ENCODE measurements at regions not wholly inside any gene's neighbourhood (a gene's known extent, or its start where the extent isn't known, plus 50 kb on each side); places are given as distances from the start of the nearest gene placed in this dataset.

- no peak for DNase-seq
- Histone ChIP-seq H3K79me2 (ENCODE audit: low read length) (no peaks in the 10 kb centered on the region), H3K36me3 (ENCODE audit: insufficient read depth, low read length) (no peaks in the 10 kb centered on the region), H3K4me1 (ENCODE audit: low read length) (no peaks in the 10 kb centered on the region), H4K20me1 (ENCODE audit: insufficient read depth, low read depth, low read length) (no peaks in the 10 kb centered on the region), H3K9ac (ENCODE audit: low read length) (no peak overlapping the region), H3K4me3 (ENCODE audit: low read length) (no peak overlapping the region), H2AFZ (ENCODE audit: low read length) (no peak overlapping the region), H3K9me2 (replicated peaks; ENCODE audit: insufficient read depth, low read length) (no peaks in the 10 kb centered on the region), H3K27me3 (ENCODE audit: low read length) (no peaks in the 10 kb centered on the region), H3K9me3 (ENCODE audit: low read length) (no peaks in the 10 kb centered on the region), H3K27ac (ENCODE audit: low read length) (no peak overlapping the region), H3K4me2 (ENCODE audit: low read depth, low read length, poor library complexity, severe bottlenecking) (no peak overlapping the region)
Measured at GRCh38 chr6:144641286-144641685, 356.2 kb downstream of the UTRN start.

- H3K36me3 ChIP-seq (ENCODE audit: insufficient read depth, low read length), result no peaks in the 10 kb centered on the region
- no peaks in the 10 kb centered on the region for H3K79me2 ChIP-seq (ENCODE audit: low read length)
- H3K9ac ChIP-seq (ENCODE audit: low read length), result no peak overlapping the region
- no peaks in the 10 kb centered on the region for H3K4me1 ChIP-seq (ENCODE audit: low read length)
- no peaks in the 10 kb centered on the region for H3K27me3 ChIP-seq (ENCODE audit: low read length)
- no peaks in the 10 kb centered on the region for H4K20me1 ChIP-seq (ENCODE audit: insufficient read depth, low read depth, low read length)
- H3K9me2 ChIP-seq (replicated peaks; ENCODE audit: insufficient read depth, low read length), result no peaks in the 10 kb centered on the region
- DNase-seq, result no peak
- H3K4me3 ChIP-seq (ENCODE audit: low read length), result no peak overlapping the region
- H3K9me3 ChIP-seq (ENCODE audit: low read length), result no peaks in the 10 kb centered on the region
- H3K27ac ChIP-seq (ENCODE audit: low read length), result no peak overlapping the region
- no peak overlapping the region for H2AFZ ChIP-seq (ENCODE audit: low read length)
- H3K4me2 ChIP-seq (ENCODE audit: low read depth, low read length, poor library complexity, severe bottlenecking), result no peak overlapping the region
Measured at GRCh38 chr6:144644776-144645175, 359.6 kb downstream of the UTRN start.

GRCh38 chr6:144646093-144647056, 361.2 kb downstream of the UTRN start:
- H3K4me3 ChIP-seq (ENCODE audit: low read length), result no peak overlapping the region

GRCh38 chr6:144647406-144647964, 362.4 kb downstream of the UTRN start:
- Histone ChIP-seq H3K9me3 (ENCODE audit: low read length) (no peaks in the 10 kb centered on the region), H3K27ac (ENCODE audit: low read length) (no peak overlapping the region), H3K9me2 (replicated peaks; ENCODE audit: insufficient read depth, low read length) (no peaks in the 10 kb centered on the region), H3K4me1 (ENCODE audit: low read length) (no peaks in the 10 kb centered on the region), H4K20me1 (ENCODE audit: insufficient read depth, low read depth, low read length) (no peaks in the 10 kb centered on the region), H2AFZ (ENCODE audit: low read length) (no peak overlapping the region), H3K9ac (ENCODE audit: low read length) (no peak overlapping the region), H3K27me3 (ENCODE audit: low read length) (no peaks in the 10 kb centered on the region), H3K4me3 (ENCODE audit: low read length) (no peak overlapping the region), H3K4me2 (ENCODE audit: low read depth, low read length, poor library complexity, severe bottlenecking) (no peak overlapping the region), H3K79me2 (ENCODE audit: low read length) (no peaks in the 10 kb centered on the region), H3K36me3 (ENCODE audit: insufficient read depth, low read length) (no peaks in the 10 kb centered on the region)
- DNase-seq, result no peak

More at GRCh38 chr6:144646093-144647056, 361.2 kb downstream of the UTRN start:
- Histone ChIP-seq H3K9me2 (replicated peaks; ENCODE audit: insufficient read depth, low read length) (no peaks in the 10 kb centered on the region), H2AFZ (ENCODE audit: low read length) (no peak overlapping the region), H3K9me3 (ENCODE audit: low read length) (no peaks in the 10 kb centered on the region), H3K4me2 (ENCODE audit: low read depth, low read length, poor library complexity, severe bottlenecking) (no peak overlapping the region), H3K4me1 (ENCODE audit: low read length) (no peaks in the 10 kb centered on the region), H4K20me1 (ENCODE audit: insufficient read depth, low read depth, low read length) (no peaks in the 10 kb centered on the region), H3K79me2 (ENCODE audit: low read length) (no peaks in the 10 kb centered on the region), H3K27me3 (ENCODE audit: low read length) (no peaks in the 10 kb centered on the region), H3K9ac (ENCODE audit: low read length) (no peak overlapping the region), H3K36me3 (ENCODE audit: insufficient read depth, low read length) (no peaks in the 10 kb centered on the region), H3K27ac (ENCODE audit: low read length) (no peak overlapping the region)
- DNase-seq, result no peak

- no peak for DNase-seq
- Histone ChIP-seq H3K36me3 (ENCODE audit: insufficient read depth, low read length) (no peaks in the 10 kb centered on the region), H3K9me2 (replicated peaks; ENCODE audit: insufficient read depth, low read length) (no peaks in the 10 kb centered on the region), H3K79me2 (ENCODE audit: low read length) (no peaks in the 10 kb centered on the region), H3K4me1 (ENCODE audit: low read length) (no peaks in the 10 kb centered on the region), H4K20me1 (ENCODE audit: insufficient read depth, low read depth, low read length) (no peaks in the 10 kb centered on the region), H3K4me3 (ENCODE audit: low read length) (no peak overlapping the region), H3K9ac (ENCODE audit: low read length) (no peak overlapping the region), H3K27ac (ENCODE audit: low read length) (no peak overlapping the region), H3K9me3 (ENCODE audit: low read length) (no peaks in the 10 kb centered on the region), H3K27me3 (ENCODE audit: low read length) (no peaks in the 10 kb centered on the region), H3K4me2 (ENCODE audit: low read depth, low read length, poor library complexity, severe bottlenecking) (no peak overlapping the region), H2AFZ (ENCODE audit: low read length) (no peak overlapping the region)
Measured at GRCh38 chr6:144647971-144648651, 363.0 kb downstream of the UTRN start.

- no peak overlapping the region for H3K9ac ChIP-seq (ENCODE audit: low read length)
- H3K9me3 ChIP-seq (ENCODE audit: low read length), result no peaks in the 10 kb centered on the region
- H3K79me2 ChIP-seq (ENCODE audit: low read length), result no peaks in the 10 kb centered on the region
- H3K4me1 ChIP-seq (ENCODE audit: low read length), result no peaks in the 10 kb centered on the region
- no peak overlapping the region for H3K4me3 ChIP-seq (ENCODE audit: low read length)
- no peaks in the 10 kb centered on the region for H3K27me3 ChIP-seq (ENCODE audit: low read length)
- DNase-seq, result no peak
- no peaks in the 10 kb centered on the region for H3K36me3 ChIP-seq (ENCODE audit: insufficient read depth, low read length)
- H2AFZ ChIP-seq (ENCODE audit: low read length), result no peak overlapping the region
- no peaks in the 10 kb centered on the region for H3K9me2 ChIP-seq (replicated peaks; ENCODE audit: insufficient read depth, low read length)
- H4K20me1 ChIP-seq (ENCODE audit: insufficient read depth, low read depth, low read length), result no peaks in the 10 kb centered on the region
- H3K27ac ChIP-seq (ENCODE audit: low read length), result no peak overlapping the region
- no peak overlapping the region for H3K4me2 ChIP-seq (ENCODE audit: low read depth, low read length, poor library complexity, severe bottlenecking)
Measured at GRCh38 chr6:144649085-144649484, 363.9 kb downstream of the UTRN start.

- no peak overlapping the region for H3K4me2 ChIP-seq (ENCODE audit: low read depth, low read length, poor library complexity, severe bottlenecking)
- no peaks in the 10 kb centered on the region for H4K20me1 ChIP-seq (ENCODE audit: insufficient read depth, low read depth, low read length)
- no peak overlapping the region for H3K4me3 ChIP-seq (ENCODE audit: low read length)
- no peak overlapping the region for H3K9ac ChIP-seq (ENCODE audit: low read length)
- H3K4me1 ChIP-seq (ENCODE audit: low read length), result no peaks in the 10 kb centered on the region
- no peaks in the 10 kb centered on the region for H3K9me2 ChIP-seq (replicated peaks; ENCODE audit: insufficient read depth, low read length)
- H3K79me2 ChIP-seq (ENCODE audit: low read length), result no peaks in the 10 kb centered on the region
- no peaks in the 10 kb centered on the region for H3K36me3 ChIP-seq (ENCODE audit: insufficient read depth, low read length)
- H2AFZ ChIP-seq (ENCODE audit: low read length), result no peak overlapping the region
- no peaks in the 10 kb centered on the region for H3K9me3 ChIP-seq (ENCODE audit: low read length)
- no peak for DNase-seq
- no peaks in the 10 kb centered on the region for H3K27me3 ChIP-seq (ENCODE audit: low read length)
- no peak overlapping the region for H3K27ac ChIP-seq (ENCODE audit: low read length)
Measured at GRCh38 chr6:144651234-144651633, 366.1 kb downstream of the UTRN start.

GRCh38 chr6:144652292-144652891, 367.3 kb downstream of the UTRN start:
- Histone ChIP-seq H2AFZ (ENCODE audit: low read length) (no peak overlapping the region), H3K4me3 (ENCODE audit: low read length) (no peak overlapping the region), H3K4me2 (ENCODE audit: low read depth, low read length, poor library complexity, severe bottlenecking) (no peak overlapping the region), H3K27me3 (ENCODE audit: low read length) (no peaks in the 10 kb centered on the region), H3K36me3 (ENCODE audit: insufficient read depth, low read length) (no peaks in the 10 kb centered on the region), H3K9me3 (ENCODE audit: low read length) (no peaks in the 10 kb centered on the region), H3K9ac (ENCODE audit: low read length) (no peak overlapping the region), H3K4me1 (ENCODE audit: low read length) (no peaks in the 10 kb centered on the region), H3K9me2 (replicated peaks; ENCODE audit: insufficient read depth, low read length) (no peaks in the 10 kb centered on the region), H3K79me2 (ENCODE audit: low read length) (no peaks in the 10 kb centered on the region), H3K27ac (ENCODE audit: low read length) (no peak overlapping the region), H4K20me1 (ENCODE audit: insufficient read depth, low read depth, low read length) (no peaks in the 10 kb centered on the region)
- DNase-seq, result no peak
